GM21529 (cell line): ENCODE measurements at regions not wholly inside any gene's neighbourhood (a gene's known extent, or its start where the extent isn't known, plus 50 kb on each side); places are given as distances from the start of the nearest gene placed in this dataset.

Experiments
- ATAC-seq: cut with Tn5 transposase; IDR thresholded peaks from one replicate; pipeline ENCODE4 v1.9.1; 2021; ENCODE audit not compliant: unreplicated experiment

GRCh38 chr3:161444694-161445077 lies 51.9 kb upstream of the OTOL1 start:
- no peak for ATAC-seq

- no peak for ATAC-seq
Measured at GRCh38 chr3:161443921-161444693, 52.5 kb upstream of the OTOL1 start.

GRCh38 chr3:161430307-161430706 lies 59.0 kb upstream of the SPTSSB start:
- ATAC-seq: no peak

- ATAC-seq: no peak
Measured at GRCh38 chr3:161427347-161427746, 56.0 kb upstream of the SPTSSB start.

- ATAC-seq: no peak
Measured at GRCh38 chr3:161426758-161427157, 55.4 kb upstream of the SPTSSB start.

- peak; percentile 56 for ATAC-seq
Measured at GRCh38 chr3:161423911-161424522, 52.7 kb upstream of the SPTSSB start.

GRCh38 chr3:161422171-161422700 lies 50.9 kb upstream of the SPTSSB start:
- ATAC-seq: no peak
